T-helper 2 cell treated with Interferon-gamma antibody and Interleukin-4, amounts not matched to agents 5 μg/mL and 100 μg/mL, for 36 hours (primary cell): ENCODE measurements at regions not wholly inside any gene's neighbourhood (a gene's known extent, or its start where the extent isn't known, plus 50 kb on each side); places are given as distances from the start of the nearest gene placed in this dataset.

Experiments
- DNase-seq: peaks from one replicate; pipeline ENCODE4 v3.0.0; 2021; ENCODE audit warnings: low spot score
- H3K27ac Mint-ChIP-seq: one replicate; pipeline ENCODE4 v1.8.0; 2021; ENCODE audit warnings: mild to moderate bottlenecking, mixed read lengths
- H3K27me3 Mint-ChIP-seq: one replicate; pipeline ENCODE4 v1.8.0; 2021; ENCODE audit warnings: low read depth, mixed read lengths
- H3K36me3 Mint-ChIP-seq: one replicate; pipeline ENCODE4 v1.8.0; 2021; ENCODE audit warnings: low read depth, mixed read lengths
- H3K4me1 Mint-ChIP-seq: one replicate; pipeline ENCODE4 v1.8.0; 2021; ENCODE audit warnings: low read depth, mixed read lengths
- H3K4me3 Mint-ChIP-seq: one replicate; pipeline ENCODE4 v1.8.0; 2022; ENCODE audit warnings: mild to moderate bottlenecking, moderate library complexity, mixed read lengths
- H3K9me3 Mint-ChIP-seq: one replicate; pipeline ENCODE4 v1.8.0; 2021; ENCODE audit warnings: mixed read lengths

- no peak for DNase-seq
- no peak overlapping the region for H3K27ac Mint-ChIP-seq
- no peaks in the 10 kb centered on the region for H3K4me1 Mint-ChIP-seq
These were observed 1334.9 kb upstream of the CELF2 start for GRCh38 chr10:9682802-9683201.

GRCh38 chr10:9684186-9684585 is 1333.5 kb upstream of the CELF2 start:
- DNase-seq = no peak
- H3K4me3 Mint-ChIP-seq = no peak overlapping the region
- no peaks in the 10 kb centered on the region for H3K36me3 Mint-ChIP-seq

More at GRCh38 chr10:9682802-9683201, 1334.9 kb upstream of the CELF2 start:
- Mint-ChIP-seq H3K36me3 (no peaks in the 10 kb centered on the region), H3K9me3 (no peaks in the 10 kb centered on the region), H3K4me3 (no peak overlapping the region), H3K27me3 (no peaks in the 10 kb centered on the region)

GRCh38 chr10:9685596-9685995 is 1332.1 kb upstream of the CELF2 start:
- no peak for DNase-seq
- Mint-ChIP-seq H3K36me3 (no peaks in the 10 kb centered on the region), H3K9me3 (no peaks in the 10 kb centered on the region), H3K27me3 (no peaks in the 10 kb centered on the region), H3K27ac (no peak overlapping the region), H3K4me1 (no peaks in the 10 kb centered on the region), H3K4me3 (no peak overlapping the region)

More at GRCh38 chr10:9684186-9684585, 1333.5 kb upstream of the CELF2 start:
- Mint-ChIP-seq H3K27me3 (no peaks in the 10 kb centered on the region), H3K9me3 (no peaks in the 10 kb centered on the region), H3K4me1 (no peaks in the 10 kb centered on the region), H3K27ac (no peak overlapping the region)

- H3K27me3 Mint-ChIP-seq = no peaks in the 10 kb centered on the region
- no peaks in the 10 kb centered on the region for H3K9me3 Mint-ChIP-seq
- DNase-seq = no peak
- no peaks in the 10 kb centered on the region for H3K36me3 Mint-ChIP-seq
- no peak overlapping the region for H3K27ac Mint-ChIP-seq
- no peaks in the 10 kb centered on the region for H3K4me1 Mint-ChIP-seq
- H3K4me3 Mint-ChIP-seq = no peak overlapping the region
These were observed 1329.0 kb upstream of the CELF2 start for GRCh38 chr10:9688711-9689110.

- Mint-ChIP-seq H3K27me3 (no peaks in the 10 kb centered on the region), H3K9me3 (peaks cover 7% of the 10 kb centered on the region), H3K27ac (no peak overlapping the region), H3K4me1 (no peaks in the 10 kb centered on the region), H3K4me3 (no peak overlapping the region), H3K36me3 (no peaks in the 10 kb centered on the region)
- DNase-seq = no peak
These were observed 1310.5 kb upstream of the CELF2 start for GRCh38 chr10:9707216-9707615.

- H3K9me3 Mint-ChIP-seq = peaks cover 14% of the 10 kb centered on the region
- H3K4me3 Mint-ChIP-seq = no peak overlapping the region
- no peaks in the 10 kb centered on the region for H3K27me3 Mint-ChIP-seq
- no peak for DNase-seq
- no peaks in the 10 kb centered on the region for H3K4me1 Mint-ChIP-seq
- H3K36me3 Mint-ChIP-seq = no peaks in the 10 kb centered on the region
- no peak overlapping the region for H3K27ac Mint-ChIP-seq
These were observed 1307.8 kb upstream of the CELF2 start for GRCh38 chr10:9709849-9710248.

- DNase-seq = no peak
- Mint-ChIP-seq H3K4me3 (no peak overlapping the region), H3K36me3 (no peaks in the 10 kb centered on the region), H3K27me3 (no peaks in the 10 kb centered on the region), H3K9me3 (peaks cover 14% of the 10 kb centered on the region), H3K4me1 (no peaks in the 10 kb centered on the region), H3K27ac (no peak overlapping the region)
These were observed 1305.3 kb upstream of the CELF2 start for GRCh38 chr10:9712393-9712792.

- DNase-seq = no peak
- no peaks in the 10 kb centered on the region for H3K4me1 Mint-ChIP-seq
- H3K27me3 Mint-ChIP-seq = no peaks in the 10 kb centered on the region
- H3K27ac Mint-ChIP-seq = no peak overlapping the region
- no peaks in the 10 kb centered on the region for H3K9me3 Mint-ChIP-seq
- no peak overlapping the region for H3K4me3 Mint-ChIP-seq
- no peaks in the 10 kb centered on the region for H3K36me3 Mint-ChIP-seq
These were observed 1298.4 kb upstream of the CELF2 start for GRCh38 chr10:9719246-9719645.

- DNase-seq = no peak
- Mint-ChIP-seq H3K27me3 (no peaks in the 10 kb centered on the region), H3K4me1 (no peaks in the 10 kb centered on the region), H3K27ac (no peak overlapping the region), H3K9me3 (no peaks in the 10 kb centered on the region), H3K36me3 (no peaks in the 10 kb centered on the region), H3K4me3 (no peak overlapping the region)
These were observed 1283.9 kb upstream of the CELF2 start for GRCh38 chr10:9733766-9734165.

GRCh38 chr10:9734218-9734617 is 1283.5 kb upstream of the CELF2 start:
- Mint-ChIP-seq H3K4me3 (no peak overlapping the region), H3K27me3 (no peaks in the 10 kb centered on the region), H3K9me3 (no peaks in the 10 kb centered on the region), H3K36me3 (no peaks in the 10 kb centered on the region), H3K4me1 (no peaks in the 10 kb centered on the region), H3K27ac (no peak overlapping the region)
- DNase-seq = no peak

GRCh38 chr10:9735731-9736130 is 1281.9 kb upstream of the CELF2 start:
- no peak overlapping the region for H3K4me3 Mint-ChIP-seq
- H3K4me1 Mint-ChIP-seq = no peaks in the 10 kb centered on the region

GRCh38 chr10:9743639-9744038 is 1274.0 kb upstream of the CELF2 start:
- peaks cover 4% of the 10 kb centered on the region for H3K9me3 Mint-ChIP-seq
- DNase-seq = no peak

More at GRCh38 chr10:9735731-9736130, 1281.9 kb upstream of the CELF2 start:
- Mint-ChIP-seq H3K36me3 (no peaks in the 10 kb centered on the region), H3K9me3 (no peaks in the 10 kb centered on the region), H3K27me3 (no peaks in the 10 kb centered on the region), H3K27ac (no peak overlapping the region)
- no peak for DNase-seq

GRCh38 chr10:9745158-9745557 is 1272.5 kb upstream of the CELF2 start:
- Mint-ChIP-seq H3K4me1 (no peaks in the 10 kb centered on the region), H3K36me3 (no peaks in the 10 kb centered on the region), H3K27me3 (no peaks in the 10 kb centered on the region), H3K9me3 (peaks cover 4% of the 10 kb centered on the region), H3K27ac (no peak overlapping the region), H3K4me3 (no peak overlapping the region)
- DNase-seq = no peak

More at GRCh38 chr10:9743639-9744038, 1274.0 kb upstream of the CELF2 start:
- no peaks in the 10 kb centered on the region for H3K4me1 Mint-ChIP-seq
- no peak overlapping the region for H3K4me3 Mint-ChIP-seq
- H3K27ac Mint-ChIP-seq = no peak overlapping the region
- H3K36me3 Mint-ChIP-seq = no peaks in the 10 kb centered on the region
- no peaks in the 10 kb centered on the region for H3K27me3 Mint-ChIP-seq

- Mint-ChIP-seq H3K9me3 (no peaks in the 10 kb centered on the region), H3K27me3 (no peaks in the 10 kb centered on the region), H3K4me1 (no peaks in the 10 kb centered on the region), H3K4me3 (no peak overlapping the region), H3K36me3 (no peaks in the 10 kb centered on the region), H3K27ac (no peak overlapping the region)
- no peak for DNase-seq
These were observed 1260.5 kb upstream of the CELF2 start for GRCh38 chr10:9757176-9757575.

GRCh38 chr10:9759596-9759995 is 1258.1 kb upstream of the CELF2 start:
- no peaks in the 10 kb centered on the region for H3K27me3 Mint-ChIP-seq
- no peak overlapping the region for H3K27ac Mint-ChIP-seq
- H3K4me1 Mint-ChIP-seq = no peaks in the 10 kb centered on the region

More at GRCh38 chr10:9759596-9759995, 1258.1 kb upstream of the CELF2 start:
- Mint-ChIP-seq H3K4me3 (no peak overlapping the region), H3K36me3 (no peaks in the 10 kb centered on the region), H3K9me3 (no peaks in the 10 kb centered on the region)
- no peak for DNase-seq
